ACHN (cell line): ENCODE measurements at regions not wholly inside any gene's neighbourhood (a gene's known extent, or its start where the extent isn't known, plus 50 kb on each side); places are given as distances from the start of the nearest gene placed in this dataset.

Experiments used
- DNase-seq: peaks from one replicate; pipeline ENCODE4 v3.0.0-alpha.2; 2015
- in situ Hi-C: cut with HindIII; loops from 2 replicates; pipeline ENCODE4 v1.10.0; 2017; ENCODE audit warnings: low sequenced_read_pairs, low pct_ligation_motif_present, low pct_unique_long_range_greater_than_20kb

- DNase-seq: no peak
- in situ Hi-C loops: no loop called here
These were observed 118.4 kb upstream of the ROBO1 start for GRCh38 chr3:79886204-79886603.

GRCh38 chr3:79885407-79885806 is 117.6 kb upstream of the ROBO1 start:
- in situ Hi-C loops: no loop called here

GRCh38 chr3:79884354-79884753 is 116.6 kb upstream of the ROBO1 start:
- DNase-seq: no peak

More at GRCh38 chr3:79885407-79885806, 117.6 kb upstream of the ROBO1 start:
- DNase-seq: no peak

GRCh38 chr3:79881431-79881830 is 113.6 kb upstream of the ROBO1 start:
- in situ Hi-C loops: no loop called here
- DNase-seq: no peak

More at GRCh38 chr3:79884354-79884753, 116.6 kb upstream of the ROBO1 start:
- in situ Hi-C loops: no loop called here

- in situ Hi-C loops: no loop called here
- no peak for DNase-seq
These were observed 110.9 kb upstream of the ROBO1 start for GRCh38 chr3:79878708-79879107.

GRCh38 chr3:79874646-79875045 is 106.8 kb upstream of the ROBO1 start:
- in situ Hi-C loops: no loop called here
- no peak for DNase-seq

GRCh38 chr3:79872483-79872882 is 104.7 kb upstream of the ROBO1 start:
- no peak for DNase-seq
- in situ Hi-C loops: no loop called here

- DNase-seq: no peak
- in situ Hi-C loops: no loop called here
These were observed 103.9 kb upstream of the ROBO1 start for GRCh38 chr3:79871656-79872055.

GRCh38 chr3:79870313-79870620 is 102.5 kb upstream of the ROBO1 start:
- in situ Hi-C loops: no loop called here

GRCh38 chr3:79869461-79870312 is 101.9 kb upstream of the ROBO1 start:
- no peak for DNase-seq
- in situ Hi-C loops: no loop called here

More at GRCh38 chr3:79870313-79870620, 102.5 kb upstream of the ROBO1 start:
- DNase-seq: no peak

GRCh38 chr3:79866162-79866561 is 98.4 kb upstream of the ROBO1 start:
- DNase-seq: no peak

GRCh38 chr3:79864077-79864476 is 96.3 kb upstream of the ROBO1 start:
- DNase-seq: no peak
- in situ Hi-C loops: no loop called here

More at GRCh38 chr3:79866162-79866561, 98.4 kb upstream of the ROBO1 start:
- in situ Hi-C loops: no loop called here

- DNase-seq: no peak
- in situ Hi-C loops: no loop called here
These were observed 81.1 kb upstream of the ROBO1 start for GRCh38 chr3:79848876-79849275.

GRCh38 chr3:79847928-79848327 is 80.1 kb upstream of the ROBO1 start:
- in situ Hi-C loops: no loop called here
- no peak for DNase-seq

GRCh38 chr3:79846148-79846933 is 78.5 kb upstream of the ROBO1 start:
- in situ Hi-C loops: no loop called here
- DNase-seq: no peak

- DNase-seq: no peak
- in situ Hi-C loops: no loop called here
These were observed 77.7 kb upstream of the ROBO1 start for GRCh38 chr3:79845546-79845945.

- DNase-seq: no peak
- in situ Hi-C loops: no loop called here
These were observed 76.4 kb upstream of the ROBO1 start for GRCh38 chr3:79844176-79844575.

- no peak for DNase-seq
- in situ Hi-C loops: no loop called here
These were observed 75.4 kb upstream of the ROBO1 start for GRCh38 chr3:79843180-79843579.

GRCh38 chr3:79835701-79836100 is 67.9 kb upstream of the ROBO1 start:
- in situ Hi-C loops: no loop called here
- DNase-seq: no peak

- DNase-seq: no peak
These were observed 56.4 kb upstream of the ROBO1 start for GRCh38 chr3:79824166-79824565.

More at GRCh38 chr3:79824166-79824565, 56.4 kb upstream of the ROBO1 start:
- in situ Hi-C loops: no loop called here
